ENCODE measurements at regions not wholly inside any gene's neighbourhood (a gene's known extent, or its start where the extent isn't known, plus 50 kb on each side); places are given as distances from the start of the nearest gene placed in this dataset.
"Not testable (repeated sequence)": the region's sequence is repeated elsewhere in the genome, so short reads cannot be mapped to it uniquely, and the experiment has no call there.

DNA sequence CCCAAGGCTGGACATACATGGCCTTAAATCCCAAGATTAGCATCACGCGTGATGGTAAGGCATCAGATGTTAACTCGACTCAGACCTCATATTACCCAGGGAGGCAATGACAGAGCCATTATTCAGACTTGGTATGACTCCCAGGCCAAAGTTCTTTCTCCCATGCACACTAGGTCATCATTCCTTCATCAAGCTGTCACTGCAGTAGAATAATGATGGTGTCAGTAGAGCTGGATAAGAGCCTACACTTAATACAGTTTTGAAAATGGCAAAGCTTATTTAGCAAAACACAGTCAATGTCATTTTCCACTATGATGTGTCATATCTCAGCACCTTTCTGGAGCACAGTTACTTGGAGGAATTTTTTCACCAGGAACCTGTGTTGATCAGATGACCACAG is 663.3 kb downstream of the SUCLG1 start:
- Histone ChIP-seq H3K4me1 (no peaks in the 10 kb centered on the region), H3K27ac (no peak overlapping the region), H3K36me3 (no peaks in the 10 kb centered on the region), H3K4me3 (no peak overlapping the region), H3K9me3 (no peaks in the 10 kb centered on the region), H3K27me3 (no peaks in the 10 kb centered on the region)
- ATAC-seq (no peak), DNase-seq (no peak)
- intact Hi-C loops (cut with DNase I), result no loop called here
- TF ChIP-seq, protein P1, sequence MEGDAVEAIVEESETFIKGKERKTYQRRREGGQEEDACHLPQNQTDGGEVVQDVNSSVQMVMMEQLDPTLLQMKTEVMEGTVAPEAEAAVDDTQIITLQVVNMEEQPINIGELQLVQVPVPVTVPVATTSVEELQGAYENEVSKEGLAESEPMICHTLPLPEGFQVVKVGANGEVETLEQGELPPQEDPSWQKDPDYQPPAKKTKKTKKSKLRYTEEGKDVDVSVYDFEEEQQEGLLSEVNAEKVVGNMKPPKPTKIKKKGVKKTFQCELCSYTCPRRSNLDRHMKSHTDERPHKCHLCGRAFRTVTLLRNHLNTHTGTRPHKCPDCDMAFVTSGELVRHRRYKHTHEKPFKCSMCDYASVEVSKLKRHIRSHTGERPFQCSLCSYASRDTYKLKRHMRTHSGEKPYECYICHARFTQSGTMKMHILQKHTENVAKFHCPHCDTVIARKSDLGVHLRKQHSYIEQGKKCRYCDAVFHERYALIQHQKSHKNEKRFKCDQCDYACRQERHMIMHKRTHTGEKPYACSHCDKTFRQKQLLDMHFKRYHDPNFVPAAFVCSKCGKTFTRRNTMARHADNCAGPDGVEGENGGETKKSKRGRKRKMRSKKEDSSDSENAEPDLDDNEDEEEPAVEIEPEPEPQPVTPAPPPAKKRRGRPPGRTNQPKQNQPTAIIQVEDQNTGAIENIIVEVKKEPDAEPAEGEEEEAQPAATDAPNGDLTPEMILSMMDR (IDR thresholded peaks at IDR 0.05), result no peak
- no peak for TF ChIP-seq POLR2A (IDR thresholded peaks at IDR 0.05)
- WGBS, 4 donors, result 66 to 90% (median 81%) methylated on average over 3 of the region's 3 CpGs

- H3K9me3 ChIP-seq; H3K27ac ChIP-seq; H3K4me1 ChIP-seq; H3K36me3 ChIP-seq; DNase-seq; intact Hi-C loops (cut with DNase I); H3K4me3 ChIP-seq; ATAC-seq; H3K27me3 ChIP-seq: not testable (repeated sequence)
- WGBS, 4 donors, result 86 to 90% (median 88%) methylated on average over 6 of the region's 6 CpGs
These were observed 668.6 kb downstream of the SUCLG1 start for GRCh38 chr2:83790467-83790866.

- intact Hi-C loops (cut with DNase I), result not testable (repeated sequence)
- WGBS, 4 donors, result 57 to 76% (median 72%) methylated on average over 1 to 2 of the region's 2 CpGs
These were observed 669.4 kb downstream of the SUCLG1 start for GRCh38 chr2:83789674-83790073.

GRCh38 chr2:83788938-83789566 is 670.0 kb downstream of the SUCLG1 start:
- H3K4me1 ChIP-seq; H3K36me3 ChIP-seq; H3K27ac ChIP-seq; DNase-seq; H3K9me3 ChIP-seq; ATAC-seq; intact Hi-C loops (cut with DNase I); H3K27me3 ChIP-seq; H3K4me3 ChIP-seq: not testable (repeated sequence)
- 70 to 76% (median 72%) methylated on average over 9 of the region's 9 CpGs for WGBS, 4 donors

More at GRCh38 chr2:83789674-83790073, 669.4 kb downstream of the SUCLG1 start:
- ATAC-seq, H3K4me3 ChIP-seq, H3K9me3 ChIP-seq, H3K27me3 ChIP-seq, H3K4me1 ChIP-seq, H3K36me3 ChIP-seq, DNase-seq, H3K27ac ChIP-seq: not testable (repeated sequence)

DNA sequence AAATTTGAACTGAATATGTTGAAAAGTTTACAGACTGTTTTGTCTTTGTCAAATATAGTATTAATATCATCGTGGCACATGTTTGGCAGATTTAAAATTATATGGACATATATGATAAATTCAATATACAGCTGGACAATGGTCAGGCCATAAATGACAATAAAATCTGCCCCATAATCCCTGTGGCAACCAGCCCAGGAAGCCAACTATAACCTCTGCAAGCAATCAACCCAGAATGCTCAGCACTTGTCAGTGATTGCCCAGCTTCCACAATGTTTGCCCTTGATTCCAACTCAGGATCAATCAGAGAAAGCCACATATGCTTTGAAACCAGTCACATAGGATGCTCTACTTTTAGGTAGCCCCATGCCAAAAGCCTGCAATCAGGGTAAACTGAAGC is 671.9 kb downstream of the SUCLG1 start:
- TF ChIP-seq, protein P1 (IDR thresholded peaks at IDR 0.05), result no peak
- TF ChIP-seq POLR2A (IDR thresholded peaks at IDR 0.05), result no peak
- DNase-seq, result no peak
- no peaks in the 10 kb centered on the region for H3K9me3 ChIP-seq
- H3K4me3 ChIP-seq, result no peak overlapping the region
- 75 to 93% (median 90%) methylated on average over 1 of the region's 1 CpG for WGBS, 4 donors
- no peaks in the 10 kb centered on the region for H3K36me3 ChIP-seq
- no peaks in the 10 kb centered on the region for H3K4me1 ChIP-seq
- ATAC-seq, result no peak
- H3K27me3 ChIP-seq, result no peaks in the 10 kb centered on the region
- intact Hi-C loops (cut with DNase I), result no loop called here
- no peak overlapping the region for H3K27ac ChIP-seq

GRCh38 chr2:83786140-83786539 is 672.9 kb downstream of the SUCLG1 start:
- H3K27me3 ChIP-seq, result no peaks in the 10 kb centered on the region
- no peaks in the 10 kb centered on the region for H3K4me1 ChIP-seq
- TF ChIP-seq POLR2A (IDR thresholded peaks at IDR 0.05), result no peak
- TF ChIP-seq, protein P1 (IDR thresholded peaks at IDR 0.05), result no peak
- intact Hi-C loops (cut with DNase I), result no loop called here
- H3K27ac ChIP-seq, result no peak overlapping the region
- WGBS, 4 donors, result 72 to 74% (median 73%) methylated on average over 4 of the region's 4 CpGs
- H3K4me3 ChIP-seq, result no peak overlapping the region
- DNase-seq (no peak), ATAC-seq (no peak)
- H3K9me3 ChIP-seq, result peaks cover 0 to 3% (median 0%) of the 10 kb centered on the region in 12 donors
- no peaks in the 10 kb centered on the region for H3K36me3 ChIP-seq

Data from heart left ventricle (tissue), 16 donors.